AG08395 (cell line): ENCODE measurements at regions not wholly inside any gene's neighbourhood (a gene's known extent, or its start where the extent isn't known, plus 50 kb on each side); places are given as distances from the start of the nearest gene placed in this dataset.
A peak's percentile ranks its signal among the peaks of the same experiment; 100 is the strongest.

Source experiments
- DNase-seq: peaks from one replicate; pipeline ENCODE4 v3.0.0; 2012; ENCODE audit warnings: mixed read lengths, low spot score

- no peak for DNase-seq
Observed at GRCh38 chr3:189455641-189456417, 175.4 kb upstream of the TP63 start.

- DNase-seq = no peak
Observed at GRCh38 chr3:189457201-189457607, 174.0 kb upstream of the TP63 start.

- DNase-seq = no peak
Observed at GRCh38 chr3:189457631-189458412, 173.4 kb upstream of the TP63 start.

- DNase-seq = no peak
Observed at GRCh38 chr3:189458528-189458927, 172.7 kb upstream of the TP63 start.

- no peak for DNase-seq
Observed at GRCh38 chr3:189459231-189459630, 172.0 kb upstream of the TP63 start.

GRCh38 chr3:189460511-189460910 lies 170.7 kb upstream of the TP63 start:
- no peak for DNase-seq

GRCh38 chr3:189464799-189465198 lies 166.4 kb upstream of the TP63 start:
- DNase-seq = no peak

GRCh38 chr3:189466004-189466403 lies 165.2 kb upstream of the TP63 start:
- no peak for DNase-seq

- no peak for DNase-seq
Observed at GRCh38 chr3:189467451-189467850, 163.7 kb upstream of the TP63 start.

GRCh38 chr3:189474944-189475343 lies 156.2 kb upstream of the TP63 start:
- DNase-seq = no peak

- DNase-seq = no peak
Observed at GRCh38 chr3:189477614-189478013, 153.6 kb upstream of the TP63 start.

GRCh38 chr3:189486556-189486955 lies 144.6 kb upstream of the TP63 start:
- DNase-seq = no peak

- DNase-seq = peak; percentile 67
Observed at GRCh38 chr3:189488241-189488767, 142.9 kb upstream of the TP63 start.

- no peak for DNase-seq
Observed at GRCh38 chr3:189490337-189490736, 140.9 kb upstream of the TP63 start.

GRCh38 chr3:189490749-189491148 lies 140.4 kb upstream of the TP63 start:
- no peak for DNase-seq

- no peak for DNase-seq
Observed at GRCh38 chr3:189491831-189492230, 139.4 kb upstream of the TP63 start.

GRCh38 chr3:189493271-189493670 lies 137.9 kb upstream of the TP63 start:
- DNase-seq = no peak

- no peak for DNase-seq
Observed at GRCh38 chr3:189494632-189495031, 136.6 kb upstream of the TP63 start.

- no peak for DNase-seq
Observed at GRCh38 chr3:189496375-189497138, 134.6 kb upstream of the TP63 start.

- DNase-seq = no peak
Observed at GRCh38 chr3:189498995-189499704, 132.0 kb upstream of the TP63 start.

GRCh38 chr3:189500299-189500698 lies 130.9 kb upstream of the TP63 start:
- no peak for DNase-seq
